Peyer's patch (tissue), 4 donors: ENCODE measurements at regions not wholly inside any gene's neighbourhood (a gene's known extent, or its start where the extent isn't known, plus 50 kb on each side); places are given as distances from the start of the nearest gene placed in this dataset.
"Not testable (repeated sequence)": the region's sequence is repeated elsewhere in the genome, so short reads cannot be mapped to it uniquely, and the experiment has no call there.

ENCODE experiments used
- DNase-seq, 3 donors: peaks; one replicate each; pipeline ENCODE4 v3.0.0-alpha.2; 2017 to 2019
- H3K27ac ChIP-seq, 4 donors: fragments of 200-600 bp; sonication (generic); one replicate each; pipeline ENCODE4 v1.5.1; 2016 to 2019
- H3K27me3 ChIP-seq, 2 donors: fragments of 200-600 bp; sonication (generic); one replicate each; pipeline ENCODE4 v1.5.1; 2019
- H3K36me3 ChIP-seq, 3 donors: fragments of 200-600 bp; sonication (generic); one replicate each; pipeline ENCODE4 v1.5.1; 2016 to 2019
- H3K4me1 ChIP-seq, 4 donors: fragments of 200-600 bp; sonication (generic); one replicate each; pipeline ENCODE4 v1.5.1; 2016 to 2019
- H3K4me3 ChIP-seq, 4 donors: fragments of 200-600 bp; sonication (generic); 1 replicate in 3 of 4; 2 replicates in 1 of 4; pipeline ENCODE4 v1.5.1; 2016 to 2019; ENCODE audit warnings: mild to moderate bottlenecking in 1 of 4
- H3K9me3 ChIP-seq, 4 donors: fragments of 200-600 bp; sonication (generic); one replicate each; pipeline ENCODE4 v1.5.1; 2016 to 2019; ENCODE audit warnings: mild to moderate bottlenecking in 1 of 4
- POLR2A ChIP-seq, 2 donors: fragments of 450-650 bp; IDR thresholded peaks; one replicate each; pipeline ENCODE4 v1.5.1; 2017; ENCODE audit warnings: antibody characterized with exemption in 2 of 2, mild to moderate bottlenecking in 2 of 2, moderate library complexity in 2 of 2
- TF ChIP-seq, protein P1 (sequence below), 6 experiments: fragments of 450-650 bp in 4 of 6; fragments of 200-600 bp in 2 of 6; sonication (generic) in 1 of 6; IDR thresholded peaks; one replicate each; pipeline ENCODE4 v1.5.1; 2017 to 2019; ENCODE audit warnings: antibody characterized with exemption in 6 of 6, mild to moderate bottlenecking in 3 of 6, moderate library complexity in 1 of 6

DNA sequence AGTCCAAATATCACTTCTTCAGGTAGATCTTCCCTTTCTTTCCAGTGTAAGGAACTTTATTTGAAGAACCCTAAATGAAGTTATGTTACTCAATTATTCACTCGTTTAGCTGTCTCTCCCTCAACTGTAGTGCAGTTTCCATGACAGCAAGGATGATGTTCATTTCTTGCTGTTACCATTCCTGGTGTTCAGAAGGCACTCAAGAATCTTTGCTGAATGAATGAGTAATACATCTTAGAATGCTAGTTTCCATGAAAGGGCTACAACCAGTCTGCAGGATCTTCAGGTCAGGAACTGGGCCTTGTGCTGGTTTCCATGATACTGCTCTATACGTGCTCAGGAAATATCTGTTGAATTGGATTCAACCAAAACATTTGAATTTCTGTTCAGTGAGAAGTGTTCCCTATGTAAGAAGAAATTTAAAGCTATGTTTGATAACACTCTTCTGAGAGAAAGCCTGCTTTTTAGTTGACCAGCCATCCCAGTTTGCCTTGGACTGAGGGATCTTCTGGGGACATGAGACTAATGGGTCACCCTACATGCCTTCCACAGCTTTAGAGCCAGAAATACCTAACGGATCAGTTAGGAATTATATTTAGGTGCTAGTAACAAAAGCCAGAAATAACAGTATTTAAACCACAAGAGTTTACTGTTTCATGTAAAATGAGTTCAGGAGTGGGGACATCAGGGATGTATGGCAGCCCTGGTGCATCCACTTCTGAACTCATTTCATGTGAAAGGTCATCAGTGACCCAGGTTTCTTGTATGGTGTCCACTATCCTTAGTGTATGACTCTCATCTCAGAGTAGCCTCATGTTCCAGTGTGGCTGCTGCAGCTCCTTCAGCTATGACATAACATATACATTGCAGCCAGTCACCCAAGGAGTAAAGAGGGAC lies 500.1 kb upstream of the SGCD start:
- no peak for DNase-seq
- H3K4me3 ChIP-seq, result no peak overlapping the region
- H3K9me3 ChIP-seq, result no peaks in the 10 kb centered on the region
- H3K4me1 ChIP-seq, result no peaks in the 10 kb centered on the region
- H3K27ac ChIP-seq, result no peak overlapping the region
- H3K27me3 ChIP-seq, result no peaks in the 10 kb centered on the region
- TF ChIP-seq POLR2A (IDR thresholded peaks at IDR 0.05), result no peak
- TF ChIP-seq, protein P1, sequence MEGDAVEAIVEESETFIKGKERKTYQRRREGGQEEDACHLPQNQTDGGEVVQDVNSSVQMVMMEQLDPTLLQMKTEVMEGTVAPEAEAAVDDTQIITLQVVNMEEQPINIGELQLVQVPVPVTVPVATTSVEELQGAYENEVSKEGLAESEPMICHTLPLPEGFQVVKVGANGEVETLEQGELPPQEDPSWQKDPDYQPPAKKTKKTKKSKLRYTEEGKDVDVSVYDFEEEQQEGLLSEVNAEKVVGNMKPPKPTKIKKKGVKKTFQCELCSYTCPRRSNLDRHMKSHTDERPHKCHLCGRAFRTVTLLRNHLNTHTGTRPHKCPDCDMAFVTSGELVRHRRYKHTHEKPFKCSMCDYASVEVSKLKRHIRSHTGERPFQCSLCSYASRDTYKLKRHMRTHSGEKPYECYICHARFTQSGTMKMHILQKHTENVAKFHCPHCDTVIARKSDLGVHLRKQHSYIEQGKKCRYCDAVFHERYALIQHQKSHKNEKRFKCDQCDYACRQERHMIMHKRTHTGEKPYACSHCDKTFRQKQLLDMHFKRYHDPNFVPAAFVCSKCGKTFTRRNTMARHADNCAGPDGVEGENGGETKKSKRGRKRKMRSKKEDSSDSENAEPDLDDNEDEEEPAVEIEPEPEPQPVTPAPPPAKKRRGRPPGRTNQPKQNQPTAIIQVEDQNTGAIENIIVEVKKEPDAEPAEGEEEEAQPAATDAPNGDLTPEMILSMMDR (IDR thresholded peaks at IDR 0.05), result no peak
- no peaks in the 10 kb centered on the region for H3K36me3 ChIP-seq

DNA sequence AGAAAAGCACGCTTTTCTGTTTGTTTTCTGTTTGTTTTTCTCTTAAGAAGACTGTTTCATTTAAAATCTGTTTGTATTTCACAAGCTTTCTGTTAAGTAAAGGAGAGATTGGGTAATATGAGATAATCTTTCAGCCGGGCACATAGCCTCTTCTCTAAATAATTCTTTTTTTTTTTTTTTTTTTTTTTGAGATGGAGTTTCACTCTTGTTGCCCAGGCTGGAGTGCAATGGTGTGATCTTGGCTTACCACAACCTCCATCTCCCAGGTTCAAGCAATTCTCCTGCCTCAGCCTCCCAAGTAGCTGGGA lies 499.5 kb upstream of the SGCD start:
- H3K4me1 ChIP-seq, H3K4me3 ChIP-seq, H3K9me3 ChIP-seq, DNase-seq, H3K27me3 ChIP-seq, H3K36me3 ChIP-seq, H3K27ac ChIP-seq: not testable (repeated sequence)

DNA sequence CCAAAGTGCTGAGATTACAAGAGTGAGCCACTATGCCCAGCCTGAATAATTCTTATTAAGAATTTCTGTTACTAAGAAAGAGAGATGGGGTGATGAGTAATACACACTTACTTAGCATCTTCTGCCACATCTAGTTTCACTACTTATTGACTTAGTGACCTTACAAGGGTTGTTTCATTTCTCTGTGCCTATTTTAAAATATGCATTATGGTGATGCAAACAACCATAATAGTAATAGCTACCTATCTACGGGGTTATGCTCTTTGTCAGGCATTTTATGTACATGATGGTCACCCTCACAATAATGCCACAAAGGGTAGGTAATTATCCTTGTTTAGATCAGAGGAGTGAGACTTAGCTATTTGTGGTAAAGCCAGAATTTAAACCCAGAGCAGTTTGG lies 499.0 kb upstream of the SGCD start:
- no peak overlapping the region for H3K4me3 ChIP-seq
- no peaks in the 10 kb centered on the region for H3K9me3 ChIP-seq
- no peaks in the 10 kb centered on the region for H3K27me3 ChIP-seq
- H3K4me1 ChIP-seq, result no peaks in the 10 kb centered on the region
- TF ChIP-seq POLR2A (IDR thresholded peaks at IDR 0.05), result no peak
- TF ChIP-seq, protein P1 (IDR thresholded peaks at IDR 0.05), result no peak
- H3K27ac ChIP-seq, result no peak overlapping the region
- DNase-seq, result no peak
- no peaks in the 10 kb centered on the region for H3K36me3 ChIP-seq

DNA sequence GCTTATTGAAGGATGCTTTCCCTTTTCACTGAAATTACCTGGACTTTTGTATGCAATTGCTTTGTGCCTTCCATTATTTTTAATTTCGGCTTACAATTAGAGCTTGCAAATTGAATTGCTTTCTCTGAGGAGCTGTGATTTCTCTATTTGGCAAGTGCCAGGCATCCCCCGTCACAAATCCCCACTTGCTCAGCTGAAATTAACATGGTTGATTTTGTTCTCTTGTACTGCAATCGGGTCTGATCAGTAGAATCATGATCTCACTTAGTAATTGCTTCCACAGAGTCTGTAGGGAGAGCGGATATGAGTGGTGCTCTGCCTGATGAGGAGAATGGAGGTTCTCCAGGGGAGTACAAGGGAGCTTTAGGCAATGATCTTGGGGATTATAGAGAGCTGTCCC lies 495.5 kb upstream of the SGCD start:
- TF ChIP-seq, protein P1 (IDR thresholded peaks at IDR 0.05), result no peak
- no peaks in the 10 kb centered on the region for H3K4me1 ChIP-seq
- no peak for DNase-seq
- H3K27ac ChIP-seq, result no peak overlapping the region
- no peaks in the 10 kb centered on the region for H3K36me3 ChIP-seq
- H3K9me3 ChIP-seq, result no peaks in the 10 kb centered on the region
- H3K4me3 ChIP-seq, result no peak overlapping the region
- H3K27me3 ChIP-seq, result no peaks in the 10 kb centered on the region

DNA sequence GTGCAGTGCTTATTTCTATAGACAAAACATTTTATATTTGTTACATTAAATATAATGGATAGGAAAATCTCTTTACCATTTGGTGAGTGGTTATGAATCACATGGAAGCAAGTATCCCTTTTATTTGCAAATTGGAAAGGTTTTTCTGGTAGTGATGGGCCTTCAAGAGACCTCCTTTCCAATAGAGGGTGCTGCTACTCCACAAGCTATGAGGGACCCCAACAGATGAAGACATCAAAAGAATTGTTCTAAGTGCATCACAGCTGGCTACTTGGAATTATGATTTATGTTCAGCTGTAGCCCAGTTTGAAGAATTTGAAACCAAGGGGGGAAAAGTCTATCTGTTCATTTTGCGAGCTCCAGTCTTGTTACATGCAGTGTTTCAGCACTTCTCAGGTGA lies 493.7 kb upstream of the SGCD start:
- no peaks in the 10 kb centered on the region for H3K27me3 ChIP-seq
- no peaks in the 10 kb centered on the region for H3K4me1 ChIP-seq
- no peaks in the 10 kb centered on the region for H3K36me3 ChIP-seq
- no peaks in the 10 kb centered on the region for H3K9me3 ChIP-seq
- H3K4me3 ChIP-seq, result no peak overlapping the region
- no peak for DNase-seq
- no peak for TF ChIP-seq POLR2A (IDR thresholded peaks at IDR 0.05)
- TF ChIP-seq, protein P1 (IDR thresholded peaks at IDR 0.05), result no peak
- no peak overlapping the region for H3K27ac ChIP-seq

DNA sequence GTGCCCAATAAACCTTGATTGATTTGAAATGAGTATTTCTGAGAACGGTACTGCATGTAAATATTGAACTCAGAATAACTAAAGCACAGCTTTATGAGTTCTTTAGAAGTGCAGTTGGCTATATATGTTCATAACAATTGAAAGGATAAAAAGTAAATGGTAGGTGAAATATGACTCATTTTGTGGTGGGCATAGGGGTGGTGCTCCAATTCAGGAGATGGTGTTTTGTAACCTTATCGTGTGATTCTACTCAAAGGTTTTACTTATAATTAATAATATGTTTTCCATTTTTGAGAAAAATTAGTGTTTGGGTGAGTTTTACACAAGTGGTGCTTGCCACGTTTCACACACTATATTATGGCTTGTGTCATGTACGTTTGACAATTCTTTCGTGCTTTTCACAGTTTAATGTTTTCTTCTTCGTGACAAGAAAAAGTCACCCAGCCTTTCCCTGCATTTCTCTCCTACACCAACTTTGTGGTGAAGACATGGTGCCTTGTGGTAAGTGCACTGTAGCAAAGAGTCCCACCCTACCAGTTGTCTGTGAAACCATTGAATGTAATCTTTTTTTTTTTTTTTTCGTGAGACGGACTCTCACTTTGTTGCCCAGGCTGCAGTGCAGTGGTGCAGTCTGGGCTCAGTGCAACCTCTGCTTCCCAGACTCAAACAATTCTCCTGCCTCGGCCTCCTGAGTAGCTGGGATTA lies 492.5 kb upstream of the SGCD start:
- TF ChIP-seq, protein P1 (IDR thresholded peaks at IDR 0.05), result no peak
- TF ChIP-seq POLR2A (IDR thresholded peaks at IDR 0.05), result no peak

More for the DNA sequence above, 492.5 kb upstream of the SGCD start:
- Histone ChIP-seq H3K27me3 (no peaks in the 10 kb centered on the region), H3K4me3 (no peak overlapping the region), H3K36me3 (no peaks in the 10 kb centered on the region), H3K27ac (no peak overlapping the region), H3K9me3 (no peaks in the 10 kb centered on the region), H3K4me1 (no peaks in the 10 kb centered on the region)
- no peak for DNase-seq
